ENCODE measurements at regions not wholly inside any gene's neighbourhood (a gene's known extent, or its start where the extent isn't known, plus 50 kb on each side); places are given as distances from the start of the nearest gene placed in this dataset.

GRCh38 chr7:81187753-81188152 lies 268.9 kb upstream of the SEMA3C start:
- Histone ChIP-seq H3K4me2 (ENCODE audit: low read depth, low read length) (no peak overlapping the region), H3K36me3 (replicated peaks in 1 of 2; ENCODE audit: control insufficient read depth in 1 of 2, insufficient read depth in 2 of 2, low read length in 2 of 2) (no peaks in the 10 kb centered on the region), H3K4me3 (replicated peaks in 1 of 3; ENCODE audit: insufficient read depth in 1 of 3, low read depth in 2 of 3, low read length in 3 of 3) (no peak overlapping the region), H3K79me2 (ENCODE audit: insufficient read depth, low read length) (no peaks in the 10 kb centered on the region), H3K9me3 (ENCODE audit: low read length) (no peaks in the 10 kb centered on the region), H3K27me3 (ENCODE audit: control insufficient read depth in 1 of 2, insufficient read depth in 2 of 2, low read length in 2 of 2) (peaks cover 0 to 3% of the 10 kb centered on the region in 2 experiments; a peak in 1 of 5 replicates), H2AFZ (ENCODE audit: low read length) (no peak overlapping the region), H3K27ac (ENCODE audit: extremely low read length, insufficient read depth, low read length) (no peak overlapping the region), H4K20me1 (ENCODE audit: insufficient read depth, low read length) (no peaks in the 10 kb centered on the region), H3K9ac (ENCODE audit: insufficient read depth, low read depth, low read length) (no peak overlapping the region), H3K4me1 (ENCODE audit: insufficient read depth, low read length) (no peaks in the 10 kb centered on the region)
- ChIA-PET CTCF (ENCODE audit: low intra/inter-chr PET ratio, low total read pairs) (no interaction called here), POLR2A (no interaction called here)
- TF ChIP-seq MLLT10 (CRISPR knock-in tag; IDR thresholded peaks at IDR 0.05), result no peak
- TF ChIP-seq ATF7 (IDR thresholded peaks at IDR 0.05), result no peak
- no peak for TF ChIP-seq ATF7 (CRISPR knock-in tag; IDR thresholded peaks at IDR 0.05)
- no peak for TF ChIP-seq PTBP1 (IDR thresholded peaks at IDR 0.05; ENCODE audit: low read depth, low read length, poor library complexity, severe bottlenecking)
- no peak for TF ChIP-seq ZNF263 (CRISPR knock-in tag; IDR thresholded peaks at IDR 0.05)
- no peak for TF ChIP-seq HNF4A (CRISPR knock-in tag; IDR thresholded peaks at IDR 0.05)
- TF ChIP-seq ZFP36L1 (CRISPR knock-in tag; IDR thresholded peaks at IDR 0.05), result no peak
- no peak for TF ChIP-seq GTF3A (CRISPR knock-in tag; conservative IDR thresholded peaks at IDR 0.05)
- no peak for TF ChIP-seq MED1 (CRISPR knock-in tag; IDR thresholded peaks at IDR 0.05)
- no peak for TF ChIP-seq SALL1 (CRISPR knock-in tag; IDR thresholded peaks at IDR 0.05)
- no TSS peak for BruUV-seq (replicated peaks)
- FAIRE-seq (no peak), ATAC-seq (no peak), DNase-seq (ENCODE audit: low spot score) (no peak)
- in situ Hi-C loops (cut with HindIII; ENCODE audit: extremely low pct_ligation_motif_present, low pct_unique_long_range_greater_than_20kb), result no loop called here
- WGBS (ENCODE audit: low lambda C conversion rate), result 0% methylated on average over 1 of the region's 1 CpG
- intact Hi-C loops (cut with micrococcal nuclease; ENCODE audit: unreplicated experiment), result no loop called here

GRCh38 chr7:81186691-81187090 lies 267.8 kb upstream of the SEMA3C start:
- BruUV-seq (replicated peaks), result no TSS peak
- in situ Hi-C loops (cut with HindIII; ENCODE audit: extremely low pct_ligation_motif_present, low pct_unique_long_range_greater_than_20kb), result no loop called here
- no peak overlapping the region for H2AFZ ChIP-seq (ENCODE audit: low read length)
- H3K27ac ChIP-seq (ENCODE audit: extremely low read length, insufficient read depth, low read length), result no peak overlapping the region
- CTCF ChIA-PET (ENCODE audit: low intra/inter-chr PET ratio, low total read pairs), result no interaction called here
- H3K4me1 ChIP-seq (ENCODE audit: insufficient read depth, low read length), result peaks cover 2% of the 10 kb centered on the region; the same call in 1 of the 2 replicates
- no peak overlapping the region for H3K4me2 ChIP-seq (ENCODE audit: low read depth, low read length)
- POLR2A ChIA-PET, result no interaction called here
- ATAC-seq (no peak), FAIRE-seq (no peak), DNase-seq (ENCODE audit: low spot score) (no peak)
- intact Hi-C loops (cut with micrococcal nuclease; ENCODE audit: unreplicated experiment), result no loop called here
- H3K27me3 ChIP-seq (ENCODE audit: control insufficient read depth in 1 of 2, insufficient read depth in 2 of 2, low read length in 2 of 2), result peaks cover 0 to 3% of the 10 kb centered on the region in 2 experiments; a peak in 1 of 5 replicates
- H3K79me2 ChIP-seq (ENCODE audit: insufficient read depth, low read length), result no peaks in the 10 kb centered on the region
- no peak overlapping the region for H3K4me3 ChIP-seq (replicated peaks in 1 of 3; ENCODE audit: insufficient read depth in 1 of 3, low read depth in 2 of 3, low read length in 3 of 3)
- no peaks in the 10 kb centered on the region for H4K20me1 ChIP-seq (ENCODE audit: insufficient read depth, low read length)
- TF ChIP-seq ZNF383 (CRISPR knock-in tag; IDR thresholded peaks at IDR 0.05; ENCODE audit: borderline replicate concordance) (no peak), KDM2A (CRISPR knock-in tag; IDR thresholded peaks at IDR 0.05; ENCODE audit: borderline replicate concordance, low read depth) (no peak), LBX2 (CRISPR knock-in tag; IDR thresholded peaks at IDR 0.05; ENCODE audit: borderline replicate concordance) (no peak), CREB1 (IDR thresholded peaks at IDR 0.05) (no peak), CREB1 (CRISPR knock-in tag; IDR thresholded peaks at IDR 0.05) (no peak), SIN3A (IDR thresholded peaks at IDR 0.05; ENCODE audit: borderline replicate concordance, low read depth, low read length) (no peak), GFI1 (CRISPR knock-in tag; IDR thresholded peaks at IDR 0.05; ENCODE audit: borderline replicate concordance) (no peak)
- no peaks in the 10 kb centered on the region for H3K9me3 ChIP-seq (ENCODE audit: low read length)
- no peak overlapping the region for H3K9ac ChIP-seq (ENCODE audit: insufficient read depth, low read depth, low read length)
- 0% methylated on average over 2 of the region's 2 CpGs for WGBS (ENCODE audit: low lambda C conversion rate)
- no peaks in the 10 kb centered on the region for H3K36me3 ChIP-seq (replicated peaks in 1 of 2; ENCODE audit: control insufficient read depth in 1 of 2, insufficient read depth in 2 of 2, low read length in 2 of 2)

All from HepG2 (cell line).